GM12801 (cell line): ENCODE measurements at regions not wholly inside any gene's neighbourhood (a gene's known extent, or its start where the extent isn't known, plus 50 kb on each side); places are given as distances from the start of the nearest gene placed in this dataset.

Experiments used
- CTCF ChIP-seq: IDR thresholded peaks from one replicate; pipeline ENCODE4 v1.5.1; 2011; ENCODE audit warnings: control low read depth; ENCODE audit not compliant: insufficient read length; ENCODE audit errors: extremely low read depth

DNA sequence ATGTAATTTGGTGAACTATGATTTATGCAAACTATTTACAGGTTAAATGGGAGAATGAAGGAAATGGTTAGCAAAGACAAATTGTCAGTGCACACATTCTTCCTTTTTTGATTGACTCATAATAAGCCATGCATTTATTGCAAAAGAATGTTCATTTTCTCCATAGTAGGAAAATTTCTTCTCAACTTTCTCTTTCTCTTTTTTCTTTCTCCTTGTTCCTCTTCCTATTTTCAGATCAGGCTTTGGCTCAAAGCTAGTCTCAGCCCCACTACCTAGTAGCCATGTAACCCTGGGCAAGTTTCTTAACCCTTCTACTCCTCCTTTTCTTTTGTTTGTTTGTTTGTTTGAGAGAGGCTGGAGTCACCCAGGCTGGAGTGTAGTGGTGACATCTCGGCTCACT is 156.6 kb downstream of the PIK3R1 start:
- no peak for TF ChIP-seq CTCF

DNA sequence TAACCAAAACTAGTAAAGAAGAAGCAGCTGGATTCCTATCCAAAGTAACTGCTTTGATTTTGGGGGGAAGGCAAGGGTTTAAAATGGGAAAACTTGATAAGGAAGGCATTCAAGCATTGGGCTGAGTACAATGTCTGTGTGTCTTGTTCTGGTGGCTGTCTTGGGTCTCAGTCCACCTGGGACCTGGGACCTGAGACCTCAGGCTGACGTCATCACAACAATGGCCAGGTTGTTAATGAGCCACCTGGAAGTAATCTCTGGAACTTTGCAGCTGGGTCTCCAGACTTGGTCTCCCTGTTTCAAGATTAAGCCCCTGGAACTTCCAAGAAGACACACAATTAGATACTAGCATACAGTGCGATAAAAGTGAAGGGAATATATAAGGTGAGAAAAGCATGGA is 157.5 kb downstream of the PIK3R1 start:
- TF ChIP-seq CTCF: no peak

- no peak for TF ChIP-seq CTCF
These were observed 159.4 kb downstream of the PIK3R1 start for GRCh38 chr5:68374796-68375518.

- TF ChIP-seq CTCF: no peak
These were observed 160.0 kb downstream of the PIK3R1 start for GRCh38 chr5:68375540-68375939.

DNA sequence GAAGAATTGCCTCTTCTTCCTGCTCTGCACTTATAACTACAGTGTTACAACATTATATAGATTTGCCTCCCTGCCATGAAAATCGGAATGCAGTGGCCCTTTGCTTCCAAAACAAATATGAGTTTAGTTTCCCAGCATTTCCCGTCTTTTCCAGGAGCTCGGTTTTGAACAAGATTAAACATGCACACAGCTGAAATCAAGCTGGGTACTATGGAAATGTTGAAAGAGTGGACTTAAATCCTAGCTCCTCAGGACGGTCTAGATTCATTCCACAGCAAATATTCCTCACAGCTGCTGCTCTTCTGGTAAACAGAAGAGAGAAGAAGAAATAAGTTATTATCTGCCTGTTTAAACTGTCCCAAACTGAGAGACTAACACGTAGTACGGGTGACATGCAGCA is 161.4 kb downstream of the PIK3R1 start:
- no peak for TF ChIP-seq CTCF

GRCh38 chr5:68377733-68378132 is 162.2 kb downstream of the PIK3R1 start:
- TF ChIP-seq CTCF: no peak

DNA sequence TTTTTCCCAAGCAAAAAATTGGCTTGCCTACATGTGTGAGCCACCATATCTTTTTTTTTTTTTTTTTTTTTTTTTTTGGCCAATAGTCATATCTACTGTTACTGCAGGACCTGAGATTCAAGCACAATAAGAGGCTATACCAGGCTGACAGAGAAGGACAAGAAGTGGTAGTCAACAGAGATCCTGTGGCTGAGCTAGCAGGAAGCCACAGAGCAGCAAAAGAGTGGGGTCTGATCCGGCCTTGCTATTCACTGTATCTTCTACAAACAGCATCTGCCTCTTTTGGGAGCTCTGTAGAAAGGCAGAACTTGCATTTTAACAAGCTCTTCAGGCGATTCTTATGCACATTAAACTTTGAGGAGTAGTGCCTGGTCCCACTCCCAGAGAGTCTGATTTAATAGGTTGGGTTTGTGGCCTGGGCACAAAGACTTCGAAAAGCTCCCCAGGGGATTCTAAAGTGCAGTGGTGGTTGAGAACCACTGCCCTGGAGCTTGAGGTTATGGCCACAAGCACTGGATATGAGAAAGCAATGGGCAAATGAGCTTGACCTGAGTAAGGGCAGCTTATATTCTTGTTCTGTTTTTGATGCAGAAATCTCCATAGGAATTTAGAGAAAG is 162.8 kb downstream of the PIK3R1 start:
- no peak for TF ChIP-seq CTCF
